HG03565 (cell line): ENCODE measurements at regions not wholly inside any gene's neighbourhood (a gene's known extent, or its start where the extent isn't known, plus 50 kb on each side); places are given as distances from the start of the nearest gene placed in this dataset.
"Not testable (repeated sequence)": the region's sequence is repeated elsewhere in the genome, so short reads cannot be mapped to it uniquely, and the experiment has no call there.

Source experiments
- ATAC-seq: cut with Tn5 transposase; IDR thresholded peaks from one replicate; pipeline ENCODE4 v1.9.1; 2021; ENCODE audit warnings: mild to moderate bottlenecking, moderate library complexity; ENCODE audit not compliant: unreplicated experiment

DNA sequence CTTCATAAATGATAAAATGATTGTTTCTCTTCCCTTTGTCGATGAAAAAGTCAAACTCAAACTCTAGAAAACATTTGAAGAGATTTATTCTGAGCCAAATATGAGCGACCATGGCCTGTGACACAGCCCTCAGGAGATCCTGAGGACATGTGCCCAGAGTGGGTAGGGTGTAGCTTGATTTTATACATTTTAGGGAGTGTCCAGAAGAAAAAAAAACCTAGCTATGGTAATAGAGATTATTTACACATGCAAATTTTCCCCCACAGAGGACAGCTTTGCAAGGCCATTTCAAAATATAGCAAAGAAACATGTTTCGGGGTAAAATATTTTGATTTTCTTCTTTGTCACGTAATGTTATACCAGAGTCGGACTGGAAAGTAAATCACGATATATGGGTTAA, 92.4 kb upstream of the TRIB2 start:
- no peak for ATAC-seq

GRCh38 chr2:12624905-12625598, 91.7 kb upstream of the TRIB2 start:
- no peak for ATAC-seq

GRCh38 chr2:12628541-12628940, 88.2 kb upstream of the TRIB2 start:
- not testable (repeated sequence) for ATAC-seq

- no peak for ATAC-seq
Measured at GRCh38 chr2:12636837-12637581, 79.7 kb upstream of the TRIB2 start.

GRCh38 chr2:12637754-12638153, 79.0 kb upstream of the TRIB2 start:
- ATAC-seq: no peak

DNA sequence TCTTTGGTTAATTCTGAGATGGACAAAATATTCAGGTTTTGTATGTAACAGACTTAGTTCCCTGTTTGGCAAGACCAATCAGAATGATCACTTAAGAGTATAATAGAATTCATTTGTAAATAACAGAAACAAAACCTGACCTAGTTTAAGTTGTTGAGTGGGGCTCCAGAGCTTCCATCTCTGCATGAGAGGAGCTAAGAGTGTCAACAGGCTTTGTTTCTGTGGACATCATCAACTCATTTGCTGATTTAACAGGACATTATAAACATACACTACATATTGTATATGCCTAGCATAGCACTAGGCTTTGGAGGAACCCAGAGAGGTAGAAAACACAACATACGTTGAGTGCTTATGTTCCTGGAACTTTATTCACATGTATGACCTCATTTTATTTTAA, 75.3 kb upstream of the TRIB2 start:
- ATAC-seq: no peak

- ATAC-seq: no peak
Measured at GRCh38 chr2:12642332-12642731, 74.4 kb upstream of the TRIB2 start.

DNA sequence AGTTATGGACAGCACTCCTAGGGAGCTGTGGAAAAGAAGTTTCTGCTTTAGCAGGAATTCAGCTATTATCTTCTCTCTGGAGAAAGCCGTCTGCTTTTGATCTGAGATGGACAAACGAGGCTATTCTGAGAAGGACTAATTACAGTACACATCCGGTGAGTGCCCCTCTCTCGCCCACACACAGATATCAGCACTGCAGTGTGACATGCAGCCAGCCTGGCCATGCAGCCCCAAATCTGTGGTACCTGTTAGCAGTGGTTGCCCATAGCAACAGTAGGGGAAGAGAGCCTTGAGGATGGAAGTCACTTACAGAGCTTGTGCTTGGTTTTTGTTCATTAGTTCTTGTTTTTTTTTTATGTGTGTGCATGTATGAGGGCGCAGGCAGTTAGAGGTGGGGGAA, 73.9 kb upstream of the TRIB2 start:
- ATAC-seq: no peak

- no peak for ATAC-seq
Measured at GRCh38 chr2:12649602-12650400, 66.9 kb upstream of the TRIB2 start.

GRCh38 chr2:12651641-12652040, 65.1 kb upstream of the TRIB2 start:
- no peak for ATAC-seq

DNA sequence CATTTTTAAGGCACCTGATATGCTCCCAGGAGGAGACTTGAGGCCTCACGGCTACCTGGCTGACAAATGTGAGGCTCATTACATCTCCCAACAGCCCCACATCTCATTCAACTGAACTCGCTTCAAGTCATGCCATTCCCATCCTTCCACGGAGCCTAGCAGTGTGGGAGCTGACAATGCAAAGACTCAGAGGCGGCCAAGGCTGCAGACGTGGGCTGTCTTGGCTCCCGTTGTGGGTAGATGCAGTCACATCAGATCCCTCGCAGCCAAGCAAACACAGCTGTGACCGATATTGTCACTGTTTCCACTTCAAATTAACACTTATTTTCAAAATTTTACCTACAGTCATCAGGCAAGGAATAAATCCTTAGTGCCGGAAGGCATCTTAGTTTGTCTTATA, 64.0 kb upstream of the TRIB2 start:
- ATAC-seq: no peak

GRCh38 chr2:12657560-12657959, 59.2 kb upstream of the TRIB2 start:
- no peak for ATAC-seq

DNA sequence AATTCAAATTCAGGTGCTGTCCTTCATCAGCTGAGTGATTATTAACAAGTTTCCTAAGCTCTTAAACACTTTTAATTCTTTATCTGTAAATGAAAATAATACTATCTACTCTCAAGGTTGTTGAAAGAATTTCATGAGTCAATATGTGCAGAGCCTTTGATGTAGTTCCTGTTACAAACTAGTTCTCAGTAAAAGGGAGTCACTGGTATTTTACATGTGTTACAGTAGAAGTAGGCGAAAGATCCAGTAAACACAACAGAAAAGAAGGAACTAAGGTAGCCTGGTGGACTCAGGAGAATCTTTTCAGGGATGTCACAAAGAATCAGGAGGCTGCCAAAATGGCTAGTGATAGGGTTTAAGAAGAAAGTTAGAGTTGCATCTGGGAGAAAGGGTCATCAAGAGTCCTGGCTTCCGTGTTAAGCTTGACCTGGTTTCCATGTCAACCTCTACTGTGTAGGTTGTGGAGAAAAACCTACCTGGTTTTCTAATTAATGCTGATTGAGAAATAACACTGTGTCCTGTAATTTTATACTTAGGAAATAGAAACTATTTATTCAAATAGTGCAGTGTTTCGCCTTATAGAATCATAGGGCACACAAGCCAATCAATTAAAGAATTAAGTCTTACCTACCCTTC, 58.3 kb upstream of the TRIB2 start:
- no peak for ATAC-seq

DNA sequence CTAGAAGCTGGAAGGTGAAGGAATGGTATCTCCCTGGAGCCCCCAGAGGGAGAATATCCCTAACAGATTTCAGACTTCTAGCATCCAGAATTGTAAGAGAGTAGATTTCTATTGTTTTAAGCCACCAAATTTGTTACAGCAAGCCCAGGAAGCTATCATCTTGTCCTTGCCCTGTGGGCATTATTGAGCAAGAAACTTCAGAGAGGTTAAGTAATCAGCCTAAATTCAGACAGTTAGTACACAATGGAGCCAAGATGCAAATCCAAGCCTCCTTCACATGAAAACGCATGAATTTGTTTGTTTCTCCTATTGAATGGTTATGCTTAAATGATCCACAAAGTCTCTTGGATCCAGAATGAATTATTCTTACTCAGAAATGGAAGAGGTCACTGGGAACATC, 55.2 kb upstream of the TRIB2 start:
- no peak for ATAC-seq

GRCh38 chr2:12663306-12664037, 53.3 kb upstream of the TRIB2 start:
- no peak for ATAC-seq

- no peak for ATAC-seq
Measured at GRCh38 chr2:12665334-12665733, 51.4 kb upstream of the TRIB2 start.

GRCh38 chr2:12666445-12666844, 50.3 kb upstream of the TRIB2 start:
- ATAC-seq: no peak
